ENCODE measurements at regions not wholly inside any gene's neighbourhood (a gene's known extent, or its start where the extent isn't known, plus 50 kb on each side); places are given as distances from the start of the nearest gene placed in this dataset.

DNA sequence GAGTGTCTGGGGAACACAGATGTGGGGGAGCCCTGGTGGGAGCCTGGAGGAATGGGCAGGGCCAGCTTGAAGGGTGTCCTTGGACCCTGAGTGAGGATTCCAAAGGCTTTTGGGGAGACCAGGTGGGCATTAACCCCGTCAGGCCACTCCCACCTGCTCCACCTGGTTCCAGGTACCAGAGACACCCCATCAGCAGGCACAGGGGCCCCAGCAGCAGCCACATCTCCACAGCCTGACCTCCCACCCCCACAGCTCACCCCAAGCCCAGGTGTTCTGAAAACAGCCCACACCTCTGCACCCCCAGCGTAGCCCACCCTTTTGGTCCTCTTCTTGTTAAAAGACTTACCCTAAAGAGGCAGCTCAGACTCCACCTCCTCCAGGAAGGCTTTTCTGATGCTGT is 102.1 kb upstream of the PRR20G start:
- Histone ChIP-seq H3K36me3 (ENCODE audit: insufficient read depth) (no peaks in the 10 kb centered on the region), H4K20me1 (ENCODE audit: insufficient read depth) (no peaks in the 10 kb centered on the region), H3K27me3 (ENCODE audit: insufficient read depth, low read depth) (no peaks in the 10 kb centered on the region; the same call in 1 of the 2 replicates), H3K4me3 (IDR thresholded peaks at IDR 0.05; ENCODE audit: insufficient read depth, low read depth, low read length) (no peak overlapping the region), H3K9ac (no peak overlapping the region), H3K79me2 (ENCODE audit: insufficient read depth, low read depth) (no peaks in the 10 kb centered on the region), H3K4me1 (ENCODE audit: low read depth, poor library complexity, severe bottlenecking) (no peaks in the 10 kb centered on the region), H2AFZ (ENCODE audit: low read depth) (no peak overlapping the region), H3K27ac (no peak overlapping the region), H3K4me2 (no peak overlapping the region)
- no peak for TF ChIP-seq CTCF (conservative IDR thresholded peaks at IDR 0.05; ENCODE audit: low read depth, low read length)

DNA sequence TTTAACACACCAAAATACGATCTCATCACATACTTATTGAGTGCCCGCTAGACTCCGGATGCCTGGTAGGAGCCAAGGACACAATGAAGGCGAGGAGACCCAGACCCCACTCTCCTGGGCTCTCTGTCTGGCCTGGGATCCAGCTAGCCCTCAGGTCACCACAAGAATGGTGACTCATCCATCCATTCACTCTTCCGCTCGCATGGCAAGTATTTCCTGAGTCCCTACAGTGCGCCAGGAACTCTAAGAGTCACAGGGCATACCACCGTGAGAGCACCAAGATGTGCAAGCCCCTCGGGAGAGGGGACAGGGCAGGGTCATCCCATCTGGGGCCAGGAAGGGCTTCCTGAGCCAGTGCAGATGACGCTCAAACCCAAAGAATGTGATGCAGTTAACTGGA is 101.6 kb upstream of the PRR20G start:
- H3K4me1 ChIP-seq (ENCODE audit: low read depth, poor library complexity, severe bottlenecking), result no peaks in the 10 kb centered on the region
- H3K36me3 ChIP-seq (ENCODE audit: insufficient read depth), result no peaks in the 10 kb centered on the region
- no peak overlapping the region for H3K27ac ChIP-seq
- no peak overlapping the region for H3K9ac ChIP-seq
- no peak overlapping the region for H2AFZ ChIP-seq (ENCODE audit: low read depth)
- no peak overlapping the region for H3K4me3 ChIP-seq (IDR thresholded peaks at IDR 0.05; ENCODE audit: insufficient read depth, low read depth, low read length)
- H3K79me2 ChIP-seq (ENCODE audit: insufficient read depth, low read depth), result no peaks in the 10 kb centered on the region
- no peak for TF ChIP-seq CTCF (conservative IDR thresholded peaks at IDR 0.05; ENCODE audit: low read depth, low read length)
- H3K4me2 ChIP-seq, result no peak overlapping the region
- H3K27me3 ChIP-seq (ENCODE audit: insufficient read depth, low read depth), result no peaks in the 10 kb centered on the region; the same call in 1 of the 2 replicates
- no peaks in the 10 kb centered on the region for H4K20me1 ChIP-seq (ENCODE audit: insufficient read depth)

- TF ChIP-seq CTCF (conservative IDR thresholded peaks at IDR 0.05; ENCODE audit: low read depth, low read length), result no peak
These were observed 100.6 kb upstream of the PRR20G start for GRCh38 chr3:127388427-127388826.

DNA sequence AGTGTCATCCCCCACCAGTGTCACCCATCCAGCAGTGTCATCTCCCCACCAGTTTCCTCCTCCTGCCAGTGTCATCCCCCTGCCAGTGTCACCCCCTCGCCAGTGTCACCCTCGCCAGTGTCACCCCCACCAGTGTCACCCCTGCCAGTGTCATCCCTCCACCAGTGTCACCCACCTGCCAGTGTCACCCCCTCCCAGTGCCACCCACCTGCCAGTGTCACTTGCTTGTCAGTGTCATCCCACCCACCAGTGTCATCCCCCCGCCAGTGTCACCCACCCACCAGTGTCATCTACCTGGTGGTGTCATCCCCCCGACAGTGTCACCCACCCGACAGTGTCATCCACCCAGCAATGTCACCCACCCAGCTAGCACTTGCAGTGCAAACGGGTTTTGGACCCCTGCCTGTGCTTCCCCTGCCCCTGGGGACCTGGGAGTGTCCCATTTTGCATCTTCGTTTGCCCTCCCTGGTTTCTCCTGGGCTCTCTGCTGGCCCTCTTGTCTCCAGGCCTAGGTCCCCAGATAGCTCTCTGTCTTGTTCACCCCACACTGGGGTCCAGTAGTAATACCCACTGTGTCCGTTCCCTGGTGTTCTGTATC is 99.8 kb upstream of the PRR20G start:
- Histone ChIP-seq H3K27me3 (ENCODE audit: insufficient read depth, low read depth) (no peaks in the 10 kb centered on the region; the same call in 1 of the 2 replicates), H3K4me1 (ENCODE audit: low read depth, poor library complexity, severe bottlenecking) (no peaks in the 10 kb centered on the region), H3K27ac (no peak overlapping the region), H3K4me3 (IDR thresholded peaks at IDR 0.05; ENCODE audit: insufficient read depth, low read depth, low read length) (no peak overlapping the region), H3K9ac (no peak overlapping the region), H3K4me2 (no peak overlapping the region), H3K36me3 (ENCODE audit: insufficient read depth) (no peaks in the 10 kb centered on the region), H4K20me1 (ENCODE audit: insufficient read depth) (no peaks in the 10 kb centered on the region), H2AFZ (ENCODE audit: low read depth) (no peak overlapping the region), H3K79me2 (ENCODE audit: insufficient read depth, low read depth) (no peaks in the 10 kb centered on the region)
- no peak for TF ChIP-seq CTCF (conservative IDR thresholded peaks at IDR 0.05; ENCODE audit: low read depth, low read length)

More at GRCh38 chr3:127388427-127388826, 100.6 kb upstream of the PRR20G start:
- no peak overlapping the region for H3K4me2 ChIP-seq
- no peaks in the 10 kb centered on the region for H3K36me3 ChIP-seq (ENCODE audit: insufficient read depth)
- H3K9ac ChIP-seq, result no peak overlapping the region
- no peaks in the 10 kb centered on the region for H3K4me1 ChIP-seq (ENCODE audit: low read depth, poor library complexity, severe bottlenecking)
- no peak overlapping the region for H3K27ac ChIP-seq
- no peaks in the 10 kb centered on the region; the same call in 1 of the 2 replicates for H3K27me3 ChIP-seq (ENCODE audit: insufficient read depth, low read depth)
- no peaks in the 10 kb centered on the region for H4K20me1 ChIP-seq (ENCODE audit: insufficient read depth)
- no peaks in the 10 kb centered on the region for H3K79me2 ChIP-seq (ENCODE audit: insufficient read depth, low read depth)
- no peak overlapping the region for H3K4me3 ChIP-seq (IDR thresholded peaks at IDR 0.05; ENCODE audit: insufficient read depth, low read depth, low read length)
- no peak overlapping the region for H2AFZ ChIP-seq (ENCODE audit: low read depth)
